ENCODE measurements at regions not wholly inside any gene's neighbourhood (a gene's known extent, or its start where the extent isn't known, plus 50 kb on each side); places are given as distances from the start of the nearest gene placed in this dataset.

GRCh38 chr6:145194389-145194788, 540.9 kb downstream of the EPM2A start:
- TF ChIP-seq EP300 (IDR thresholded peaks at IDR 0.05; ENCODE audit: borderline replicate concordance), result no peak
- no peak for TF ChIP-seq CEBPB (IDR thresholded peaks at IDR 0.05)

DNA sequence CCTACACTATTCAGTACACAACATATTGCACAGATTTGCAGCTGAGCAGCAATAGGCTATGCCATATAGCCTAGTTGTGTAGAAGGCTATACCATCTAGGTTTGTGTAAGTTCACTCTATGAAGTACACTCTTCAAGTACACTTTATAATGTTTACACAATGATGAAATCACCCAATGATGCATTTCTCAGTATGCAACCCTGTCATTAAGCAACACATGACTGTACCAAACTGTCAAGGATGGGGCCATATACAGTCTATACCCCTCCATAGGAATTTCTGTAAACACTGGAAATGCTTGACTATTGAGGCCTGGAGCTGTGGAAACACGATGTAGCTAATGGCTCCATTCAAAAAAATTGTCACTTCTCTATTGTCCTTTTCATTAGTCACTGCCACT, 535.4 kb downstream of the EPM2A start:
- TF ChIP-seq CEBPB (IDR thresholded peaks at IDR 0.05), result no peak
- TF ChIP-seq EGR1 (IDR thresholded peaks at IDR 0.05), result no peak
- TF ChIP-seq YY1 (IDR thresholded peaks at IDR 0.05; ENCODE audit: low read depth), result no peak
- no peak for TF ChIP-seq TCF12 (IDR thresholded peaks at IDR 0.05; ENCODE audit: low read depth)
- TF ChIP-seq RAD21 (IDR thresholded peaks at IDR 0.05; ENCODE audit: low read depth), result no peak
- no peak for TF ChIP-seq NFIC (IDR thresholded peaks at IDR 0.05)
- TF ChIP-seq FOXM1 (IDR thresholded peaks at IDR 0.05; ENCODE audit: borderline replicate concordance, low read depth), result no peak
- TF ChIP-seq USF1 (IDR thresholded peaks at IDR 0.05), result no peak
- TF ChIP-seq, protein P1, sequence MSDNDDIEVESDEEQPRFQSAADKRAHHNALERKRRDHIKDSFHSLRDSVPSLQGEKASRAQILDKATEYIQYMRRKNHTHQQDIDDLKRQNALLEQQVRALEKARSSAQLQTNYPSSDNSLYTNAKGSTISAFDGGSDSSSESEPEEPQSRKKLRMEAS (IDR thresholded peaks at IDR 0.05), result no peak
- no peak for TF ChIP-seq TAF1 (IDR thresholded peaks at IDR 0.05; ENCODE audit: low read depth)

DNA sequence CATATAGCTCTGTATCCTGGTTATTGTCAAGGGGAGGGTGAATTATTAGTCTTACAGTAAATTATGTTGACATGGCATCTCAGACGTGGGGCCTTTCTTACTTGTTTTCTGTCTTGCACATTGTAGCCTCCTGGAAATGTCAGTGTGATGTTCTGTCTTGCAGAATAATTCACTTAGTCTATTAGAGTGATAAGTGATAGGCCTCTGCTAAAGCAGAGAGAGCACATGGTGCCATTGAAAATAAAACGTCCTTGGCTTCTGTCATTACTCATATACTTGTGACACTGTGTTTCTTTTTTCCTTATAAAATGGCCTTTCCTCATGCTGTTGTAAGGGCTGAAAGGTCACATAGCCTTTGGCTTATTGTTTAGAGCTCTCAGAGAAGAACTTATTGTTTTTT, 531.0 kb downstream of the EPM2A start:
- TF ChIP-seq EP300 (IDR thresholded peaks at IDR 0.05; ENCODE audit: borderline replicate concordance), result no peak
- TF ChIP-seq YY1 (IDR thresholded peaks at IDR 0.05; ENCODE audit: low read depth), result no peak
- TF ChIP-seq TEAD4 (IDR thresholded peaks at IDR 0.05), result no peak
- TF ChIP-seq USF1 (IDR thresholded peaks at IDR 0.05), result no peak
- no peak for TF ChIP-seq CEBPB (IDR thresholded peaks at IDR 0.05)
- TF ChIP-seq NFIC (IDR thresholded peaks at IDR 0.05), result no peak
- TF ChIP-seq RAD21 (IDR thresholded peaks at IDR 0.05; ENCODE audit: low read depth), result no peak
- no peak for TF ChIP-seq FOXM1 (IDR thresholded peaks at IDR 0.05; ENCODE audit: borderline replicate concordance, low read depth)
- no peak for TF ChIP-seq ZBTB7A (IDR thresholded peaks at IDR 0.05; ENCODE audit: low read depth)
- TF ChIP-seq TAF1 (IDR thresholded peaks at IDR 0.05; ENCODE audit: low read depth), result no peak

DNA sequence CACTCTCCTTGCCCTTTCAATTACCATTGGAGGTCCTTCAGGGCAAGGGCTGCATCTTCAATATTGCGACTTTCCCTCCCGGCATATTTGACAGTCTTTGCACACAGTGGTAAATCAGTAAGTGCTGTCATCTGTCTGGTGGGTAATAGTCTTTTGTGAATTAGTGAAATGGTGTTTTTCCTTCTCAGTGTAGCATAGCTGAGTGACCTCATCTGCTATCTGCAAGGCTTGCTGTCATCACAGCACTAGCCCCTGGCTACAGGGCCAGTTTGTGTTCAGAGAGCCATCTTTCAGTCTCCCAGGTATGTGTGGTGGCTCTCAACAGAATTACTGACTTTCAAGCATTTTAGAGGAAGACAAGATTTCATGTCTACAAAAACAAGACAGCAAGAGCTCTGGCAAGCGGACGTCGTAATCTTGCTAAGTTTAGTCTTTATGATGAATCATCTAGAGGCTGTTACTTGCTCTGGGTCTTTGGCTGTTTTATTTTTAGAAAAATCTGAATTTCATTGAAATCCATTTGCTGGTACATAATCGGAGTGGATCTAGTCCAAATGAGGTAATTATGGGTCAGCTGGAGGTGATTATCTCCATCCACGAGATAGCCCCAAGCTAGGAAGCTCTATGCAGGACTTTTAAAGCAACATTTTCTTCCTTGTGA, 528.9 kb downstream of the EPM2A start:
- TF ChIP-seq YY1 (IDR thresholded peaks at IDR 0.05; ENCODE audit: low read depth) (no peak), EGR1 (IDR thresholded peaks at IDR 0.05) (no peak), USF1 (IDR thresholded peaks at IDR 0.05) (no peak), ZBTB7A (IDR thresholded peaks at IDR 0.05; ENCODE audit: low read depth) (no peak), CEBPB (IDR thresholded peaks at IDR 0.05) (no peak), NFIC (IDR thresholded peaks at IDR 0.05) (no peak), RAD21 (IDR thresholded peaks at IDR 0.05; ENCODE audit: low read depth) (no peak), TAF1 (IDR thresholded peaks at IDR 0.05; ENCODE audit: low read depth) (no peak), EP300 (IDR thresholded peaks at IDR 0.05; ENCODE audit: borderline replicate concordance) (no peak), FOXM1 (IDR thresholded peaks at IDR 0.05; ENCODE audit: borderline replicate concordance, low read depth) (no peak), TCF12 (IDR thresholded peaks at IDR 0.05; ENCODE audit: low read depth) (no peak), REST (IDR thresholded peaks at IDR 0.05; ENCODE audit: low read depth) (no peak), TEAD4 (IDR thresholded peaks at IDR 0.05) (no peak), CREB1 (IDR thresholded peaks at IDR 0.05; ENCODE audit: low read depth) (no peak)
- TF ChIP-seq, protein P1 (IDR thresholded peaks at IDR 0.05), result no peak

- no peak for TF ChIP-seq RAD21 (IDR thresholded peaks at IDR 0.05; ENCODE audit: low read depth)
- TF ChIP-seq EP300 (IDR thresholded peaks at IDR 0.05; ENCODE audit: borderline replicate concordance), result no peak
- no peak for TF ChIP-seq USF1 (IDR thresholded peaks at IDR 0.05)
- no peak for TF ChIP-seq CEBPB (IDR thresholded peaks at IDR 0.05)
- TF ChIP-seq NFIC (IDR thresholded peaks at IDR 0.05), result no peak
- no peak for TF ChIP-seq ZBTB7A (IDR thresholded peaks at IDR 0.05; ENCODE audit: low read depth)
These were observed 526.8 kb downstream of the EPM2A start for GRCh38 chr6:145208474-145208873.

DNA sequence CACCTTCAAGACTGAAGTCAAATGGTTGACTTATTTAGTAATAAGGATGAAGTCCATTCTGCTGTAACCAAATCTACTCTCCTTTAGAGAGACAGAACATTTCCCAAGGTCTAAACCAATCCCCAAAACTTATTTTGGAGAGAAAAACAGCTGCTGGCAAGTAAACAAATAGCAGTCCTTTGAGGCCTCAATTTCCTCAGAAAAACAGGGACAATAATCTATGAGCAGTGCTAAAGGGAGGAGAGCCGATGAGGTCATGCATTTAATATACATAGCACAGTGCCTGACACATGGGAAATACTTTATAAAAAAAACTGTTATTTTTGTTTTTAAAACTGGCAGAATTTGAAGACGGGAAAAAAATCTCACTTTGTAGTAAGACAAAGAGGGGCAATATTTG, 526.0 kb downstream of the EPM2A start:
- no peak for TF ChIP-seq EGR1 (IDR thresholded peaks at IDR 0.05)

GRCh38 chr6:145212813-145213212, 522.5 kb downstream of the EPM2A start:
- TF ChIP-seq REST (IDR thresholded peaks at IDR 0.05; ENCODE audit: low read depth) (no peak), TEAD4 (IDR thresholded peaks at IDR 0.05) (no peak), EGR1 (IDR thresholded peaks at IDR 0.05) (no peak), NFIC (IDR thresholded peaks at IDR 0.05) (no peak), RAD21 (IDR thresholded peaks at IDR 0.05; ENCODE audit: low read depth) (no peak), YY1 (IDR thresholded peaks at IDR 0.05; ENCODE audit: low read depth) (no peak)
